GM19023 (cell line): ENCODE measurements at regions not wholly inside any gene's neighbourhood (a gene's known extent, or its start where the extent isn't known, plus 50 kb on each side); places are given as distances from the start of the nearest gene placed in this dataset.
"Not testable (repeated sequence)": the region's sequence is repeated elsewhere in the genome, so short reads cannot be mapped to it uniquely, and the experiment has no call there.

Experiments
- ATAC-seq: cut with Tn5 transposase; IDR thresholded peaks from one replicate; pipeline ENCODE4 v1.9.1; 2021; ENCODE audit warnings: mild to moderate bottlenecking, moderate library complexity; ENCODE audit not compliant: unreplicated experiment

- no peak for ATAC-seq
Measured at GRCh38 chr13:78876915-78877549, 218.1 kb upstream of the OBI1 start.

GRCh38 chr13:78875792-78876580 is 217.0 kb upstream of the OBI1 start:
- no peak for ATAC-seq

- no peak for ATAC-seq
Measured at GRCh38 chr13:78868991-78869390, 210.0 kb upstream of the OBI1 start.

GRCh38 chr13:78867655-78868054 is 208.7 kb upstream of the OBI1 start:
- ATAC-seq, result no peak

- ATAC-seq, result not testable (repeated sequence)
Measured at GRCh38 chr13:78866076-78866475, 207.1 kb upstream of the OBI1 start.

- no peak for ATAC-seq
Measured at GRCh38 chr13:78862446-78862845, 203.5 kb upstream of the OBI1 start.

- ATAC-seq, result no peak
Measured at GRCh38 chr13:78852709-78853108, 193.8 kb upstream of the OBI1 start.

GRCh38 chr13:78845656-78846365 is 186.9 kb upstream of the OBI1 start:
- ATAC-seq, result no peak

GRCh38 chr13:78844106-78844505 is 185.2 kb upstream of the OBI1 start:
- no peak for ATAC-seq

GRCh38 chr13:78841358-78841963 is 182.5 kb upstream of the OBI1 start:
- no peak for ATAC-seq

GRCh38 chr13:78836238-78836784 is 177.4 kb upstream of the OBI1 start:
- no peak for ATAC-seq

- no peak for ATAC-seq
Measured at GRCh38 chr13:78832461-78832860, 173.5 kb upstream of the OBI1 start.

- ATAC-seq, result no peak
Measured at GRCh38 chr13:78830508-78830907, 171.6 kb upstream of the OBI1 start.

GRCh38 chr13:78829821-78830220 is 170.9 kb upstream of the OBI1 start:
- ATAC-seq, result no peak

GRCh38 chr13:78827471-78827870 is 168.5 kb upstream of the OBI1 start:
- ATAC-seq, result no peak

- ATAC-seq, result no peak
Measured at GRCh38 chr13:78826936-78827335, 168.0 kb upstream of the OBI1 start.

GRCh38 chr13:78826312-78826711 is 167.4 kb upstream of the OBI1 start:
- ATAC-seq, result no peak

- ATAC-seq, result no peak
Measured at GRCh38 chr13:78820541-78820940, 161.6 kb upstream of the OBI1 start.

- ATAC-seq, result no peak
Measured at GRCh38 chr13:78816592-78816991, 157.6 kb upstream of the OBI1 start.

- ATAC-seq, result no peak
Measured at GRCh38 chr13:78816154-78816553, 157.2 kb upstream of the OBI1 start.

- ATAC-seq, result no peak
Measured at GRCh38 chr13:78806457-78806856, 147.5 kb upstream of the OBI1 start.
